ENCODE measurements at regions not wholly inside any gene's neighbourhood (a gene's known extent, or its start where the extent isn't known, plus 50 kb on each side); places are given as distances from the start of the nearest gene placed in this dataset.

- no peak for TF ChIP-seq CTCF (conservative IDR thresholded peaks at IDR 0.05 in 1 of 2, IDR thresholded peaks at IDR 0.05 in 1 of 2; ENCODE audit: low read depth in 1 of 2, low read length in 2 of 2)
- no peak for TF ChIP-seq EZH2 (IDR thresholded peaks at IDR 0.05; ENCODE audit: low read length, missing control alignments)
These were observed 1132.5 kb upstream of the MAP3K7 start for GRCh38 chr6:91719414-91719813.

Measured in fibroblast of lung (primary cell).